ENCODE measurements at regions not wholly inside any gene's neighbourhood (a gene's known extent, or its start where the extent isn't known, plus 50 kb on each side); places are given as distances from the start of the nearest gene placed in this dataset.
A peak's percentile ranks its signal among the peaks of the same experiment; 100 is the strongest.

DNA sequence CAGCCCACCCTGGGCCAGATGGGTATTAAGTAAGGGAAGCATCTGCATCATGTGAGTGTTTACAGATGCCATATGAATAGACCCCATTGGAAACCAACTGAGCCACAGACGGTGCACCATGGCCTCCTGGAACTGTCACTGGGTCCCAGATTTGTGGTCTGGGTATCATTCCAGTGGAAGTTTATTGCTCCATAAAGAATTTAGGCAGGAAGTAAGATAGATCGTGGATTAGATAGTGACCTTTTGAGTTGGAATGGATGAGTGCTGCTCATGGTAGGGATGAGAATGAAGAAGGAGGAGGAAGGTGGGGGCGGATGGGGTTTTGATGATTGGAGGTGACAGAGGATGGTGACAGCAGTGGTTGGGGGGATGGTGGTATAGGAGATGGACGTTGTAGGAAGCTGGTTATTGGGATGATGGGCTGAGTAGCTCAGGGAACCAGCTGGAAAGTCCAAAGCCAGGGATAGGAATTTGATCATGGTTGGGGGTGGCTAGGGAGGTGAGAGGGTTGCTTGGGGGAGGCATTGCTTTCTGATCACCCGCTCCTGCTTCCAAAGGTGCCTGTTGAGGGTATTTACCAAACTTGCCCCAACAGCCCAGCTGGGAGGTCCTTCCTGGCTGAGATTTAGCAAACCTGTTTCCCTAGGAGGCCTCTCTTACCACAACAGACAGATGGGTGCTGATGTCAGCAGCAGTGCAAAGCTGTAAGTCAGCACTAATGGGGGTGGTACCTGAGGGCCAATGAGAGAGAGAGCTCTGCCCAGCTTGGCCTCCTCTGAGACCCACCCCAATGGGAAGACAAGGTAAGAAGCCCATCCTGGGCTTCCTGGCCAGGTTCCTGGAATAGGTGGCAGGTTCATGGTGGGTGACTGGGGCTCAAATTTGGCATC lies 78.0 kb downstream of the VEGFA start:
- Histone ChIP-seq H3K4me1 (ENCODE audit: control insufficient read depth in 2 of 2, insufficient read depth in 1 of 2, low read depth in 1 of 2, low read length in 2 of 2) (peaks cover 0 to 6% of the 10 kb centered on the region in 2 donors), H2AK5ac (ENCODE audit: low read depth, low read length) (no peak overlapping the region), H3K14ac (ENCODE audit: low read length) (no peak overlapping the region), H4K91ac (ENCODE audit: low read depth, low read length, poor library complexity) (no peak overlapping the region), H3K4me2 (ENCODE audit: insufficient read depth, low read length, poor library complexity, severe bottlenecking) (no peak overlapping the region), H4K8ac (ENCODE audit: low read depth, low read length) (no peak overlapping the region), H2BK120ac (ENCODE audit: low read depth, low read length) (no peak overlapping the region), H2BK15ac (ENCODE audit: low read length) (no peak overlapping the region), H3K23ac (ENCODE audit: low read depth, low read length, poor library complexity) (no peak overlapping the region), H3K4me3 (ENCODE audit: low read length in 2 of 2) (no peak overlapping the region), H2AFZ (ENCODE audit: low read length) (no peak overlapping the region), H3K18ac (ENCODE audit: low read length) (no peak overlapping the region), H3K27ac (replicated peaks; ENCODE audit: low read length) (no peak overlapping the region), H3K9ac (ENCODE audit: low read depth, low read length, poor library complexity) (no peak overlapping the region), H2BK12ac (ENCODE audit: low read length) (peak overlapping the region; percentile 5), H3K79me1 (ENCODE audit: low read depth, low read length) (no peaks in the 10 kb centered on the region), H2BK5ac (ENCODE audit: low read length) (no peak overlapping the region), H3K27me3 (ENCODE audit: control insufficient read depth in 3 of 3, insufficient read depth in 3 of 3, low read depth in 1 of 3, low read length in 3 of 3) (peaks cover 0 to 44% (median 0%) of the 10 kb centered on the region in 3 experiments), H3K9me3 (replicated peaks in 1 of 2; ENCODE audit: control insufficient read depth in 2 of 2, insufficient read depth in 1 of 2, low read depth in 1 of 2, low read length in 2 of 2) (no peaks in the 10 kb centered on the region), H3K4ac (ENCODE audit: low read length) (no peak overlapping the region), H3K36me3 (replicated peaks in 1 of 2; ENCODE audit: control insufficient read depth in 2 of 2, insufficient read depth in 2 of 2, low read length in 2 of 2) (no peaks in the 10 kb centered on the region)
- WGBS, 2 donors (ENCODE audit: extremely low coverage in 2 of 2, insufficient read length in 2 of 2, insufficient replicate concordance in 1 of 2): 100% methylated on average over 2 of the region's 5 CpGs; no CpG with 5 or more reads in 1 of the 2 donors
- no peak for DNase-seq (ENCODE audit: low spot score)

DNA sequence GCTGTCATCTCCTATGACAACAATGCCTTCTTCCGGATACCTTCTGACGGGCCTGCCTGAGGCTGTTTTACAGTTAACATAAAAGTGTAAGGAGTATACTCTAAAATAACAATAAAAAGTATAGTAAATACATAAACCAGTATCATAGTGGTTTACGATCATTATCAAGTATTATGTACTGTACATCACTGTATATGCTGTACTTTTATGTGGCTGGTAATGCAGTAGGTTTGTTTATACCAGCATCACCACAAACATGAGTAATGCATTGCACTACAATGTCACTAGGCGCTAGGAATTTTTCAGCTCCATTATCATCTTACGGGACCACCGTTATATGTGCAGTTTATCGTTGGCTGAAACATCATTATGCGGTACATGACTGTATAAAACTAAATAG lies 76.5 kb downstream of the VEGFA start:
- no peak overlapping the region for H2BK15ac ChIP-seq (ENCODE audit: low read length)
- H2BK12ac ChIP-seq (ENCODE audit: low read length): no peak overlapping the region
- H3K4me1 ChIP-seq (ENCODE audit: control insufficient read depth in 2 of 2, insufficient read depth in 1 of 2, low read depth in 1 of 2, low read length in 2 of 2): peaks cover 0 to 6% of the 10 kb centered on the region in 2 donors
- H3K14ac ChIP-seq (ENCODE audit: low read length): no peak overlapping the region
- H3K4ac ChIP-seq (ENCODE audit: low read length): no peak overlapping the region
- no peak overlapping the region for H4K91ac ChIP-seq (ENCODE audit: low read depth, low read length, poor library complexity)
- no peak overlapping the region for H3K9ac ChIP-seq (ENCODE audit: low read depth, low read length, poor library complexity)
- H3K27me3 ChIP-seq (ENCODE audit: control insufficient read depth in 3 of 3, insufficient read depth in 3 of 3, low read depth in 1 of 3, low read length in 3 of 3): peaks cover 0 to 46% (median 0%) of the 10 kb centered on the region in 3 experiments
- no peak overlapping the region for H4K8ac ChIP-seq (ENCODE audit: low read depth, low read length)
- H3K4me2 ChIP-seq (ENCODE audit: insufficient read depth, low read length, poor library complexity, severe bottlenecking): no peak overlapping the region
- no peak overlapping the region for H3K23ac ChIP-seq (ENCODE audit: low read depth, low read length, poor library complexity)
- DNase-seq (ENCODE audit: low spot score): no peak
- H2BK120ac ChIP-seq (ENCODE audit: low read depth, low read length): no peak overlapping the region
- H3K36me3 ChIP-seq (replicated peaks in 1 of 2; ENCODE audit: control insufficient read depth in 2 of 2, insufficient read depth in 2 of 2, low read length in 2 of 2): no peaks in the 10 kb centered on the region
- H3K9me3 ChIP-seq (replicated peaks in 1 of 2; ENCODE audit: control insufficient read depth in 2 of 2, insufficient read depth in 1 of 2, low read depth in 1 of 2, low read length in 2 of 2): no peaks in the 10 kb centered on the region
- no peak overlapping the region for H2AFZ ChIP-seq (ENCODE audit: low read length)
- no peak overlapping the region for H3K27ac ChIP-seq (replicated peaks; ENCODE audit: low read length)
- H3K79me1 ChIP-seq (ENCODE audit: low read depth, low read length): no peaks in the 10 kb centered on the region
- WGBS, 2 donors (ENCODE audit: extremely low coverage in 2 of 2, insufficient read length in 2 of 2, insufficient replicate concordance in 1 of 2): no CpG with 5 or more reads among the region's 8 CpGs
- no peak overlapping the region for H3K4me3 ChIP-seq (ENCODE audit: low read length in 2 of 2)
- H2AK5ac ChIP-seq (ENCODE audit: low read depth, low read length): no peak overlapping the region
- no peak overlapping the region for H2BK5ac ChIP-seq (ENCODE audit: low read length)
- H3K18ac ChIP-seq (ENCODE audit: low read length): no peak overlapping the region

DNA sequence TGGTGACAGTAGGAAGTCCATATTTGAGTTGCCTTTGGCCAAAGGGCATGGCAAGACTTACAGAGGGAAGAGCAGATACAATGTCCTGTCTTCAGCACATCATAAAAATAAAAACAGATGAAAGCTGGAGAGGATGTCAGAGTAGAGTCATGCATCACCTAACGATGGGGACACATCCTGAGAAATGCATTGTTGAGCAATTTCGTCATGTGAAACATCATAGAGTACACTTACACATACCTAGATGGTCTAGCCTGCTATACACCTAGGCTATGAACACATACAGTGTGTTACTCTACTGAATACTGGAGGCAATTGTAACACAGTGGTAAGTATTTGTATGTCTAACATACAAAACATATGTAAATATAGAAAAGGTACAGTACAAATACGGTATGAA lies 75.6 kb downstream of the VEGFA start:
- Histone ChIP-seq H3K18ac (ENCODE audit: low read length) (no peak overlapping the region), H2BK120ac (ENCODE audit: low read depth, low read length) (no peak overlapping the region), H2AFZ (ENCODE audit: low read length) (no peak overlapping the region), H3K14ac (ENCODE audit: low read length) (no peak overlapping the region), H3K4me2 (ENCODE audit: insufficient read depth, low read length, poor library complexity, severe bottlenecking) (no peak overlapping the region), H3K27me3 (ENCODE audit: control insufficient read depth in 3 of 3, insufficient read depth in 3 of 3, low read depth in 1 of 3, low read length in 3 of 3) (peaks cover 0 to 48% (median 0%) of the 10 kb centered on the region in 3 experiments), H3K36me3 (replicated peaks in 1 of 2; ENCODE audit: control insufficient read depth in 2 of 2, insufficient read depth in 2 of 2, low read length in 2 of 2) (no peaks in the 10 kb centered on the region), H2BK12ac (ENCODE audit: low read length) (no peak overlapping the region), H2AK5ac (ENCODE audit: low read depth, low read length) (no peak overlapping the region), H3K4me3 (ENCODE audit: low read length in 2 of 2) (no peak overlapping the region), H4K91ac (ENCODE audit: low read depth, low read length, poor library complexity) (no peak overlapping the region), H3K23ac (ENCODE audit: low read depth, low read length, poor library complexity) (no peak overlapping the region), H3K9ac (ENCODE audit: low read depth, low read length, poor library complexity) (no peak overlapping the region), H2BK5ac (ENCODE audit: low read length) (no peak overlapping the region), H3K79me1 (ENCODE audit: low read depth, low read length) (no peaks in the 10 kb centered on the region), H3K27ac (replicated peaks; ENCODE audit: low read length) (no peak overlapping the region), H3K9me3 (replicated peaks in 1 of 2; ENCODE audit: control insufficient read depth in 2 of 2, insufficient read depth in 1 of 2, low read depth in 1 of 2, low read length in 2 of 2) (no peaks in the 10 kb centered on the region), H3K4ac (ENCODE audit: low read length) (no peak overlapping the region), H3K4me1 (ENCODE audit: control insufficient read depth in 2 of 2, insufficient read depth in 1 of 2, low read depth in 1 of 2, low read length in 2 of 2) (peaks cover 0 to 5% of the 10 kb centered on the region in 2 donors), H4K8ac (ENCODE audit: low read depth, low read length) (no peak overlapping the region), H2BK15ac (ENCODE audit: low read length) (no peak overlapping the region)
- DNase-seq (ENCODE audit: low spot score): no peak
- no CpG with 5 or more reads among the region's 3 CpGs for WGBS, 2 donors (ENCODE audit: extremely low coverage in 2 of 2, insufficient read length in 2 of 2, insufficient replicate concordance in 1 of 2)

DNA sequence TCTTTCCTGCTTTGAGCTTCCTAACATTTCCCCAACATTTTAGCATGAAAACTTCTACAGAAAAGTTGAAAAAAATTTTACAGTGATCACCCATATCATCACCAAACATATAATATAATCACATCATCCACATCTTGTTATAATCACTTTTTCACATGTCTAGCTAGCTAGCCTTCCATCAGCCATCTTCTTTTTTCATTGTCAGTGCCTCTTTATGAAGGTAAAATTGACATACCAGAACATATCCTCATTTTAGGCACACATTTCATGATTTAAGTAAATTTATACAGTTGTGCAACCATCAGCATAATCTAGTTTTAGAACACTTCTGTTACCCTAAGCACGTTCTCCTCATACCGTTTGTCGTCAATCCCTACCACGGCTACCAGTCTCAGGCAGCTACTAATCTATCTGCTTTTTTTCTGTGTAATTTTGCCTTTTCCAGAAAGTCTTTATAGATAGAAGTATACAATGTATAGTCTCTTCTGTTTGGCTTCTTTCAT lies 73.7 kb downstream of the VEGFA start:
- Histone ChIP-seq H3K27ac (replicated peaks; ENCODE audit: low read length) (no peak overlapping the region), H3K9me3 (replicated peaks in 1 of 2; ENCODE audit: control insufficient read depth in 2 of 2, insufficient read depth in 1 of 2, low read depth in 1 of 2, low read length in 2 of 2) (no peaks in the 10 kb centered on the region), H3K27me3 (ENCODE audit: control insufficient read depth in 3 of 3, insufficient read depth in 3 of 3, low read depth in 1 of 3, low read length in 3 of 3) (peaks cover 0 to 54% (median 0%) of the 10 kb centered on the region in 3 experiments), H4K91ac (ENCODE audit: low read depth, low read length, poor library complexity) (no peak overlapping the region), H3K18ac (ENCODE audit: low read length) (no peak overlapping the region), H3K23ac (ENCODE audit: low read depth, low read length, poor library complexity) (no peak overlapping the region), H2BK12ac (ENCODE audit: low read length) (no peak overlapping the region), H3K4me2 (ENCODE audit: insufficient read depth, low read length, poor library complexity, severe bottlenecking) (no peak overlapping the region), H2BK120ac (ENCODE audit: low read depth, low read length) (no peak overlapping the region), H2AK5ac (ENCODE audit: low read depth, low read length) (no peak overlapping the region), H2AFZ (ENCODE audit: low read length) (no peak overlapping the region), H3K4me1 (ENCODE audit: control insufficient read depth in 2 of 2, insufficient read depth in 1 of 2, low read depth in 1 of 2, low read length in 2 of 2) (peaks cover 0 to 3% of the 10 kb centered on the region in 2 donors), H4K8ac (ENCODE audit: low read depth, low read length) (no peak overlapping the region), H3K4me3 (ENCODE audit: low read length in 2 of 2) (no peak overlapping the region), H3K36me3 (replicated peaks in 1 of 2; ENCODE audit: control insufficient read depth in 2 of 2, insufficient read depth in 2 of 2, low read length in 2 of 2) (no peaks in the 10 kb centered on the region), H3K4ac (ENCODE audit: low read length) (no peak overlapping the region), H3K14ac (ENCODE audit: low read length) (no peak overlapping the region), H3K79me1 (ENCODE audit: low read depth, low read length) (no peaks in the 10 kb centered on the region), H3K9ac (ENCODE audit: low read depth, low read length, poor library complexity) (no peak overlapping the region), H2BK5ac (ENCODE audit: low read length) (no peak overlapping the region), H2BK15ac (ENCODE audit: low read length) (no peak overlapping the region)
- WGBS, 2 donors (ENCODE audit: extremely low coverage in 2 of 2, insufficient read length in 2 of 2, insufficient replicate concordance in 1 of 2): no CpG with 5 or more reads among the region's 4 CpGs
- no peak for DNase-seq (ENCODE audit: low spot score)

All from neuronal stem cell (in vitro differentiated cells).